Endodermal cell (in vitro differentiated cells): ENCODE measurements at regions not wholly inside any gene's neighbourhood (a gene's known extent, or its start where the extent isn't known, plus 50 kb on each side); places are given as distances from the start of the nearest gene placed in this dataset.

ENCODE experiments used
- DNase-seq: peaks from one replicate; pipeline ENCODE4 v3.0.0-alpha.2; 2017
- H3K27ac ChIP-seq: 2 replicates; pipeline ENCODE4 v1.5.1; 2013; ENCODE audit warnings: mild to moderate bottlenecking, low read depth, low read length, moderate library complexity
- H3K27me3 ChIP-seq: 2 replicates; pipeline ENCODE4 v1.6.1; 2013; ENCODE audit warnings: mild to moderate bottlenecking, low read length, moderate library complexity; ENCODE audit not compliant: insufficient read depth, control insufficient read depth, poor library complexity, severe bottlenecking
- H3K36me3 ChIP-seq: 2 replicates; pipeline ENCODE4 v1.7.0; 2013; ENCODE audit warnings: mild to moderate bottlenecking, low read length, moderate library complexity; ENCODE audit not compliant: control insufficient read depth, insufficient read depth
- H3K4me1 ChIP-seq: one replicate; pipeline ENCODE4 v1.7.0; 2013; ENCODE audit warnings: low read length; ENCODE audit not compliant: control insufficient read depth, insufficient read depth
- H3K4me3 ChIP-seq: 2 replicates; pipeline ENCODE4 v1.5.1; 2013; ENCODE audit warnings: mild to moderate bottlenecking, low read length, moderate library complexity
- H3K9ac ChIP-seq: 2 replicates; pipeline ENCODE4 v1.6.1; 2013; ENCODE audit warnings: mild to moderate bottlenecking, low read length, moderate library complexity; ENCODE audit not compliant: poor library complexity, severe bottlenecking; ENCODE audit errors: extremely low read depth
- H3K9me3 ChIP-seq: 2 replicates; pipeline ENCODE4 v1.6.1; 2013; ENCODE audit warnings: mild to moderate bottlenecking, low read length, moderate library complexity; ENCODE audit not compliant: control insufficient read depth
- H3K27ac Mint-ChIP-seq: 2 replicates; pipeline ENCODE4 v1.8.0; 2020; ENCODE audit warnings: mixed read lengths
- H3K27me3 Mint-ChIP-seq: 2 replicates; pipeline ENCODE4 v1.8.0; 2021; ENCODE audit warnings: mild to moderate bottlenecking, mixed read lengths; ENCODE audit not compliant: insufficient read depth
- H3K36me3 Mint-ChIP-seq: 2 replicates; pipeline ENCODE4 v1.8.0; 2020; ENCODE audit warnings: low read depth, mixed read lengths
- H3K4me1 Mint-ChIP-seq: 2 replicates; pipeline ENCODE4 v1.8.0; 2020; ENCODE audit warnings: mixed read lengths
- H3K4me3 Mint-ChIP-seq: 2 replicates; pipeline ENCODE4 v1.8.0; 2020; ENCODE audit warnings: mild to moderate bottlenecking, moderate library complexity, mixed read lengths
- H3K9me3 Mint-ChIP-seq: 2 replicates; pipeline ENCODE4 v1.8.0; 2020; ENCODE audit warnings: mild to moderate bottlenecking, mixed read lengths
- WGBS, 2 experiments: methylation state at CpG; one replicate each; pipeline versions ENCODE4 v1.1.5 to v1.1.7; 2013; ENCODE audit warnings: missing lambda C conversion rate in 2 of 2, mixed read lengths in 1 of 2; ENCODE audit not compliant: insufficient coverage in 1 of 2, insufficient read length in 1 of 2; 5-methylcytosine and 5-hydroxymethylcytosine counted together
- TF ChIP-seq, protein P1 (sequence below): fragments of 200-600 bp; sonication (generic); conservative IDR thresholded peaks from 2 replicates; pipeline ENCODE4 v1.5.0; 2021; ENCODE audit warnings: antibody characterized with exemption, mild to moderate bottlenecking

- H3K27ac Mint-ChIP-seq = no peak overlapping the region
- peaks cover 4% of the 10 kb centered on the region for H3K9me3 Mint-ChIP-seq
- no peaks in the 10 kb centered on the region for H3K36me3 ChIP-seq
- peaks cover 9% of the 10 kb centered on the region for H3K4me1 ChIP-seq
- H3K27ac ChIP-seq = no peak overlapping the region
- H3K27me3 Mint-ChIP-seq = no peaks in the 10 kb centered on the region
- no peaks in the 10 kb centered on the region for H3K27me3 ChIP-seq
- H3K4me3 Mint-ChIP-seq = no peak overlapping the region
- peaks cover 43% of the 10 kb centered on the region for H3K36me3 Mint-ChIP-seq
- DNase-seq = no peak
- no peak overlapping the region for H3K9ac ChIP-seq
- TF ChIP-seq, protein P1, sequence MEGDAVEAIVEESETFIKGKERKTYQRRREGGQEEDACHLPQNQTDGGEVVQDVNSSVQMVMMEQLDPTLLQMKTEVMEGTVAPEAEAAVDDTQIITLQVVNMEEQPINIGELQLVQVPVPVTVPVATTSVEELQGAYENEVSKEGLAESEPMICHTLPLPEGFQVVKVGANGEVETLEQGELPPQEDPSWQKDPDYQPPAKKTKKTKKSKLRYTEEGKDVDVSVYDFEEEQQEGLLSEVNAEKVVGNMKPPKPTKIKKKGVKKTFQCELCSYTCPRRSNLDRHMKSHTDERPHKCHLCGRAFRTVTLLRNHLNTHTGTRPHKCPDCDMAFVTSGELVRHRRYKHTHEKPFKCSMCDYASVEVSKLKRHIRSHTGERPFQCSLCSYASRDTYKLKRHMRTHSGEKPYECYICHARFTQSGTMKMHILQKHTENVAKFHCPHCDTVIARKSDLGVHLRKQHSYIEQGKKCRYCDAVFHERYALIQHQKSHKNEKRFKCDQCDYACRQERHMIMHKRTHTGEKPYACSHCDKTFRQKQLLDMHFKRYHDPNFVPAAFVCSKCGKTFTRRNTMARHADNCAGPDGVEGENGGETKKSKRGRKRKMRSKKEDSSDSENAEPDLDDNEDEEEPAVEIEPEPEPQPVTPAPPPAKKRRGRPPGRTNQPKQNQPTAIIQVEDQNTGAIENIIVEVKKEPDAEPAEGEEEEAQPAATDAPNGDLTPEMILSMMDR = no peak
- H3K4me3 ChIP-seq = no peak overlapping the region
- WGBS, 2 experiments = 97 to 100% methylated on average over 2 of the region's 2 CpGs
- H3K9me3 ChIP-seq = no peaks in the 10 kb centered on the region
- peaks cover 17% of the 10 kb centered on the region for H3K4me1 Mint-ChIP-seq
These were observed 305.3 kb downstream of the CD83 start for GRCh38 chr6:14422917-14423316.

DNA sequence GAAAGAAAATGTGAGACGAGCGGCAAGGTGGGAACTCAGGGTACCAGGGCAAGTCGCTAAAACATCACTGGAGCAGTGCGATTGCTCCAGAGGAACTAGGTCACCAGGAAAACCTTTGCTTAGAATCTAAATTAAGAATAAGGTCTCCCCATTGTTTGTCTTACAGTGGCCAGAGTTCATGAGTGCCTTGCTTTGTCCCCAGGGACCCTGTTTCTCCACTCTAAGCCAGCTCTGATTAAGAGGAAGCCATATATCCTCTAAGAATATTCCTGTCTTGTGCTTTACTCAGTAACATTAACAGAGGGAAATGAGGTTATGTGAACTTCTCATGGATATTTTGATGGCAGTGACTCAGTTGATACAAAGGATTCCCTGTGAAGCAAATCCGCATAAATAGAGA is 305.8 kb downstream of the CD83 start:
- no peak overlapping the region for H3K4me3 Mint-ChIP-seq

GRCh38 chr6:14423955-14424354 is 306.4 kb downstream of the CD83 start:
- 94 to 97% methylated on average over 5 to 6 of the region's 6 CpGs for WGBS, 2 experiments
- Mint-ChIP-seq H3K27me3 (no peaks in the 10 kb centered on the region), H3K27ac (no peak overlapping the region), H3K9me3 (peaks cover 2% of the 10 kb centered on the region), H3K36me3 (peaks cover 36% of the 10 kb centered on the region), H3K4me3 (no peak overlapping the region), H3K4me1 (peaks cover 20% of the 10 kb centered on the region)
- Histone ChIP-seq H3K27ac (no peak overlapping the region), H3K4me3 (no peak overlapping the region), H3K4me1 (peaks cover 18% of the 10 kb centered on the region), H3K9ac (no peak overlapping the region), H3K27me3 (no peaks in the 10 kb centered on the region), H3K36me3 (no peaks in the 10 kb centered on the region), H3K9me3 (no peaks in the 10 kb centered on the region)
- no peak for DNase-seq
- TF ChIP-seq, protein P1 = no peak

More for the DNA sequence above, 305.8 kb downstream of the CD83 start:
- Histone ChIP-seq H3K9ac (no peak overlapping the region), H3K9me3 (no peaks in the 10 kb centered on the region), H3K4me1 (peaks cover 13% of the 10 kb centered on the region), H3K4me3 (no peak overlapping the region), H3K36me3 (no peaks in the 10 kb centered on the region), H3K27ac (no peak overlapping the region), H3K27me3 (no peaks in the 10 kb centered on the region)
- TF ChIP-seq, protein P1 = no peak
- peaks cover 2% of the 10 kb centered on the region for H3K9me3 Mint-ChIP-seq
- H3K4me1 Mint-ChIP-seq = peaks cover 17% of the 10 kb centered on the region
- DNase-seq = no peak
- peaks cover 40% of the 10 kb centered on the region for H3K36me3 Mint-ChIP-seq
- no peaks in the 10 kb centered on the region for H3K27me3 Mint-ChIP-seq
- WGBS, 2 experiments = 94 to 96% methylated on average over 4 to 5 of the region's 5 CpGs
- no peak overlapping the region for H3K27ac Mint-ChIP-seq
